HG03039 (cell line): ENCODE measurements at regions not wholly inside any gene's neighbourhood (a gene's known extent, or its start where the extent isn't known, plus 50 kb on each side); places are given as distances from the start of the nearest gene placed in this dataset.
"Not testable (repeated sequence)": the region's sequence is repeated elsewhere in the genome, so short reads cannot be mapped to it uniquely, and the experiment has no call there.

Experiments used
- ATAC-seq: cut with Tn5 transposase; IDR thresholded peaks from one replicate; pipeline ENCODE4 v1.9.1; 2021; ENCODE audit warnings: mild to moderate bottlenecking, moderate library complexity; ENCODE audit not compliant: unreplicated experiment

GRCh38 chr7:51980313-51980712 lies 663.7 kb upstream of the COBL start:
- no peak for ATAC-seq

- no peak for ATAC-seq
Measured at GRCh38 chr7:51977913-51978312, 661.3 kb upstream of the COBL start.

- no peak for ATAC-seq
Measured at GRCh38 chr7:51973939-51974338, 657.3 kb upstream of the COBL start.

GRCh38 chr7:51973071-51973470 lies 656.5 kb upstream of the COBL start:
- no peak for ATAC-seq

- no peak for ATAC-seq
Measured at GRCh38 chr7:51970961-51971665, 654.5 kb upstream of the COBL start.

GRCh38 chr7:51968461-51968860 lies 651.9 kb upstream of the COBL start:
- no peak for ATAC-seq

- ATAC-seq = no peak
Measured at GRCh38 chr7:51965454-51965853, 648.8 kb upstream of the COBL start.

GRCh38 chr7:51961804-51962203 lies 645.2 kb upstream of the COBL start:
- ATAC-seq = no peak

GRCh38 chr7:51950813-51951212 lies 634.2 kb upstream of the COBL start:
- ATAC-seq = no peak

- ATAC-seq = no peak
Measured at GRCh38 chr7:51949726-51950644, 633.4 kb upstream of the COBL start.

GRCh38 chr7:51930834-51931233 lies 614.2 kb upstream of the COBL start:
- ATAC-seq = no peak

GRCh38 chr7:51929818-51930217 lies 613.2 kb upstream of the COBL start:
- ATAC-seq = no peak

- ATAC-seq = no peak
Measured at GRCh38 chr7:51927738-51928137, 611.1 kb upstream of the COBL start.

- ATAC-seq = no peak
Measured at GRCh38 chr7:51918581-51918980, 602.0 kb upstream of the COBL start.

GRCh38 chr7:51901489-51901840 lies 584.9 kb upstream of the COBL start:
- ATAC-seq = no peak

- not testable (repeated sequence) for ATAC-seq
Measured at GRCh38 chr7:51900755-51901488, 584.3 kb upstream of the COBL start.

- no peak for ATAC-seq
Measured at GRCh38 chr7:51899611-51900010, 583.0 kb upstream of the COBL start.

- ATAC-seq = no peak
Measured at GRCh38 chr7:51882412-51882811, 565.8 kb upstream of the COBL start.

- no peak for ATAC-seq
Measured at GRCh38 chr7:51881309-51881708, 564.7 kb upstream of the COBL start.

GRCh38 chr7:51878865-51879264 lies 562.3 kb upstream of the COBL start:
- no peak for ATAC-seq

GRCh38 chr7:51869452-51869851 lies 552.8 kb upstream of the COBL start:
- ATAC-seq = no peak

GRCh38 chr7:51867117-51867516 lies 550.5 kb upstream of the COBL start:
- no peak for ATAC-seq
